ENCODE measurements at regions not wholly inside any gene's neighbourhood (a gene's known extent, or its start where the extent isn't known, plus 50 kb on each side); places are given as distances from the start of the nearest gene placed in this dataset.

DNA sequence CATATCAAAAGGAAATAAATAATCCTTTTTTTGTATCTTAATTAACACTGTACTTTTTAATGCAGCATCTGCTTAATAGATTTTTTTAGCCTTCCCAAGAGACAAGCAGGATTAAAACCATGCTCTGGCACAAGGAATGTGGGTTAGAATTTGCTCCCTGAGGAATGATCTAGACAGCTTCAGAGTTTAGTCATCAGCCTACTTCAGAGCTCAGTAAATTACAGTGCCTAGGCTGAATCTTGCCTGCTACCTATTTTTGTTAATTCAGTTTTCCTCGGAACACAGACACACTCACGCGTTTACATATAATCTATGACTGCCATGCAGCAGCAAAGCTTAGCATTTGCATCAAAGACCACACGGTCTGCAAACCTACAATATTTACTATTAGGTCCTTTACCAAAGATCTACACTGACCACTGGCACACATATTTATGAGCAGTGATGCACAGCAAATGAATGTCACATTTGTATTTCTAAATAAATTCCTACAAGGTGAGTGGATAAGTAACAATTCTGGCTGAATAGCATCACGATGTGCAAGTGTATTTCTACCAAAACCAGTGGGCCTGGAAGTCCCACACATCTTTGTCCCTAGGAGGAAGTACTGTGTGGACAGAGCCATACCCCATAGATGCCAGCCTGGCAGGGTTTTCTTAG lies 309.8 kb upstream of the TMEM132C start:
- TF ChIP-seq CTCF (IDR thresholded peaks at IDR 0.05; ENCODE audit: extremely low read depth in 1 of 2, insufficient read depth in 1 of 2, low read depth in 1 of 2, low read length in 2 of 2) (no peak), EZH2 (IDR thresholded peaks at IDR 0.05; ENCODE audit: borderline replicate concordance, low read depth, low read length, severe bottlenecking) (no peak), POLR2AphosphoS5 (IDR thresholded peaks at IDR 0.05; ENCODE audit: insufficient read depth, low read depth, low read length) (no peak), POLR2A (IDR thresholded peaks at IDR 0.05; ENCODE audit: low read depth, low read length) (no peak)

Measured in endothelial cell of umbilical vein (primary cell).